ENCODE measurements at regions not wholly inside any gene's neighbourhood (a gene's known extent, or its start where the extent isn't known, plus 50 kb on each side); places are given as distances from the start of the nearest gene placed in this dataset.

DNA sequence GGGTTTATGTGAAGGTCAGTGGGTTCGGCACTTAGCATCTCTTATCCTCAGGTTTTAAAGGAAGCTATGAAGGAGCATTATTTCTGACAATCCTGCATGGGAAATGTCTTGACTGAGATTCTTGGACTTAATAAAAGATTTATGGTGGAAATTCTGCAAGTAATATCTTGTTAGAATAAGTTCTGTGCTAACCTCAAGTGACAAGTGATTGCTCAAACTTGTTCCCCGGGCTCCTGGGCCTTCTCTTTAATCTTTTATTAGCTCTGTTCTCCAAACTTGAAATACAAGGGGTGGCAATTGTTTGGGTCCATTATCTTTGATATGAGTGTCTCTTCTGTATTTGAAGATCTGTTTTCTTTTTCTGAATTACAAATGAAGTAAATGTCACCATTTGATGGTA, 140.6 kb upstream of the CTBP2 start:
- TF ChIP-seq POLR2AphosphoS5 (IDR thresholded peaks at IDR 0.05): no peak
- TF ChIP-seq, protein P1, sequence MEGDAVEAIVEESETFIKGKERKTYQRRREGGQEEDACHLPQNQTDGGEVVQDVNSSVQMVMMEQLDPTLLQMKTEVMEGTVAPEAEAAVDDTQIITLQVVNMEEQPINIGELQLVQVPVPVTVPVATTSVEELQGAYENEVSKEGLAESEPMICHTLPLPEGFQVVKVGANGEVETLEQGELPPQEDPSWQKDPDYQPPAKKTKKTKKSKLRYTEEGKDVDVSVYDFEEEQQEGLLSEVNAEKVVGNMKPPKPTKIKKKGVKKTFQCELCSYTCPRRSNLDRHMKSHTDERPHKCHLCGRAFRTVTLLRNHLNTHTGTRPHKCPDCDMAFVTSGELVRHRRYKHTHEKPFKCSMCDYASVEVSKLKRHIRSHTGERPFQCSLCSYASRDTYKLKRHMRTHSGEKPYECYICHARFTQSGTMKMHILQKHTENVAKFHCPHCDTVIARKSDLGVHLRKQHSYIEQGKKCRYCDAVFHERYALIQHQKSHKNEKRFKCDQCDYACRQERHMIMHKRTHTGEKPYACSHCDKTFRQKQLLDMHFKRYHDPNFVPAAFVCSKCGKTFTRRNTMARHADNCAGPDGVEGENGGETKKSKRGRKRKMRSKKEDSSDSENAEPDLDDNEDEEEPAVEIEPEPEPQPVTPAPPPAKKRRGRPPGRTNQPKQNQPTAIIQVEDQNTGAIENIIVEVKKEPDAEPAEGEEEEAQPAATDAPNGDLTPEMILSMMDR (IDR thresholded peaks at IDR 0.05 in 8 of 11, conservative IDR thresholded peaks at IDR 0.05 in 3 of 11): no peak
